NB4 (cell line): ENCODE measurements at regions not wholly inside any gene's neighbourhood (a gene's known extent, or its start where the extent isn't known, plus 50 kb on each side); places are given as distances from the start of the nearest gene placed in this dataset.

Source experiments
- MYC ChIP-seq: IDR thresholded peaks from 2 replicates; pipeline ENCODE4 v1.6.1; 2011; ENCODE audit warnings: low read depth, low read length
- POLR2A ChIP-seq: IDR thresholded peaks from 2 replicates; pipeline ENCODE4 v1.6.1; 2011; ENCODE audit warnings: mild to moderate bottlenecking; ENCODE audit not compliant: insufficient read length; ENCODE audit errors: extremely low read depth
- TF ChIP-seq, protein P1 (sequence below): IDR thresholded peaks from one replicate; pipeline ENCODE4 v1.5.1; 2012; ENCODE audit warnings: low read depth, low read length

DNA sequence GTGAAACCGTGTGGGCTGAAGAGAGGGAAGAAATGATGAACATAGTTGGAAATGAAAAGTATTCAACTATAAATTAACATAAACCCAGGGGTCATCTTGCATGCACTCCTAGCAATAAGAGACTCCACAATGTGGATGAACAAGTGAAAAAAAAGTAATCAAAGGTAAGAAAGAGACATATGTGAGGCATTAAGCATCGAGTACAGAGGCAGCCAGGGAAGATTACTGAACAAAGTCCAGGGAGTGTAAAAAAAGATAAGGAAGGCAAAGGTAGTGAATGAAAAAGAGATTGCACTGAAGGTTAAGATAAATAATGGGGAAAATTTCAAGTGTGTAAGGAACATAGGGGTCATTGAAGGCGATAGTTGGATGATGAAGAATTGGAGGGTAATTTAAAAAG is 330.8 kb upstream of the PROX1 start:
- TF ChIP-seq MYC (no peak), POLR2A (no peak)
- TF ChIP-seq, protein P1, sequence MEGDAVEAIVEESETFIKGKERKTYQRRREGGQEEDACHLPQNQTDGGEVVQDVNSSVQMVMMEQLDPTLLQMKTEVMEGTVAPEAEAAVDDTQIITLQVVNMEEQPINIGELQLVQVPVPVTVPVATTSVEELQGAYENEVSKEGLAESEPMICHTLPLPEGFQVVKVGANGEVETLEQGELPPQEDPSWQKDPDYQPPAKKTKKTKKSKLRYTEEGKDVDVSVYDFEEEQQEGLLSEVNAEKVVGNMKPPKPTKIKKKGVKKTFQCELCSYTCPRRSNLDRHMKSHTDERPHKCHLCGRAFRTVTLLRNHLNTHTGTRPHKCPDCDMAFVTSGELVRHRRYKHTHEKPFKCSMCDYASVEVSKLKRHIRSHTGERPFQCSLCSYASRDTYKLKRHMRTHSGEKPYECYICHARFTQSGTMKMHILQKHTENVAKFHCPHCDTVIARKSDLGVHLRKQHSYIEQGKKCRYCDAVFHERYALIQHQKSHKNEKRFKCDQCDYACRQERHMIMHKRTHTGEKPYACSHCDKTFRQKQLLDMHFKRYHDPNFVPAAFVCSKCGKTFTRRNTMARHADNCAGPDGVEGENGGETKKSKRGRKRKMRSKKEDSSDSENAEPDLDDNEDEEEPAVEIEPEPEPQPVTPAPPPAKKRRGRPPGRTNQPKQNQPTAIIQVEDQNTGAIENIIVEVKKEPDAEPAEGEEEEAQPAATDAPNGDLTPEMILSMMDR = no peak
